NB4 (cell line): ENCODE measurements at regions not wholly inside any gene's neighbourhood (a gene's known extent, or its start where the extent isn't known, plus 50 kb on each side); places are given as distances from the start of the nearest gene placed in this dataset.

ENCODE experiments used
- MYC ChIP-seq: IDR thresholded peaks from 2 replicates; pipeline ENCODE4 v1.6.1; 2011; ENCODE audit warnings: low read depth, low read length
- TF ChIP-seq, protein P1 (sequence below): IDR thresholded peaks from one replicate; pipeline ENCODE4 v1.5.1; 2012; ENCODE audit warnings: low read depth, low read length
- TF ChIP-seq, protein P2 (sequence below): IDR thresholded peaks from 2 replicates; pipeline ENCODE4 v1.6.1; 2011; ENCODE audit warnings: low read depth, low read length

- no peak for TF ChIP-seq MYC
- TF ChIP-seq, protein P1, sequence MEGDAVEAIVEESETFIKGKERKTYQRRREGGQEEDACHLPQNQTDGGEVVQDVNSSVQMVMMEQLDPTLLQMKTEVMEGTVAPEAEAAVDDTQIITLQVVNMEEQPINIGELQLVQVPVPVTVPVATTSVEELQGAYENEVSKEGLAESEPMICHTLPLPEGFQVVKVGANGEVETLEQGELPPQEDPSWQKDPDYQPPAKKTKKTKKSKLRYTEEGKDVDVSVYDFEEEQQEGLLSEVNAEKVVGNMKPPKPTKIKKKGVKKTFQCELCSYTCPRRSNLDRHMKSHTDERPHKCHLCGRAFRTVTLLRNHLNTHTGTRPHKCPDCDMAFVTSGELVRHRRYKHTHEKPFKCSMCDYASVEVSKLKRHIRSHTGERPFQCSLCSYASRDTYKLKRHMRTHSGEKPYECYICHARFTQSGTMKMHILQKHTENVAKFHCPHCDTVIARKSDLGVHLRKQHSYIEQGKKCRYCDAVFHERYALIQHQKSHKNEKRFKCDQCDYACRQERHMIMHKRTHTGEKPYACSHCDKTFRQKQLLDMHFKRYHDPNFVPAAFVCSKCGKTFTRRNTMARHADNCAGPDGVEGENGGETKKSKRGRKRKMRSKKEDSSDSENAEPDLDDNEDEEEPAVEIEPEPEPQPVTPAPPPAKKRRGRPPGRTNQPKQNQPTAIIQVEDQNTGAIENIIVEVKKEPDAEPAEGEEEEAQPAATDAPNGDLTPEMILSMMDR = no peak
- TF ChIP-seq, protein P2, sequence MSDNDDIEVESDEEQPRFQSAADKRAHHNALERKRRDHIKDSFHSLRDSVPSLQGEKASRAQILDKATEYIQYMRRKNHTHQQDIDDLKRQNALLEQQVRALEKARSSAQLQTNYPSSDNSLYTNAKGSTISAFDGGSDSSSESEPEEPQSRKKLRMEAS = no peak
Measured at GRCh38 chr1:172959571-172959970, 91.2 kb downstream of the TNFSF18 start.
